OCI-LY3 (cell line): ENCODE measurements at regions not wholly inside any gene's neighbourhood (a gene's known extent, or its start where the extent isn't known, plus 50 kb on each side); places are given as distances from the start of the nearest gene placed in this dataset.

Experiments used
- H2AFZ ChIP-seq: fragments of 200-600, 300-600 bp; shearing (Covaris generic); 2 replicates; pipeline ENCODE4 v1.6.0; 2014; ENCODE audit warnings: antibody characterized with exemption, low read depth, low read length
- H3K27ac ChIP-seq: fragments of 200-600, 300-600 bp; sonication (generic); 2 replicates; pipeline ENCODE4 v1.5.1; 2014; ENCODE audit warnings: mild to moderate bottlenecking, low read length, moderate library complexity, mixed read lengths
- H3K27me3 ChIP-seq: fragments of 200-600, 300-600 bp; sonication (generic); 2 replicates; pipeline ENCODE4 v1.6.1; 2014; ENCODE audit warnings: low read depth, low read length, mixed read lengths
- H3K36me3 ChIP-seq: fragments of 200-600, 300-600 bp; sonication (generic); replicated peaks from 2 replicates; pipeline ENCODE3; 2014; ENCODE audit warnings: low read depth, low read length, mixed read lengths
- H3K4me1 ChIP-seq: fragments of 300-600, 200-600 bp; sonication (generic); 2 replicates; pipeline ENCODE4 v1.6.1; 2014; ENCODE audit warnings: low read length, mixed read lengths
- H3K4me2 ChIP-seq: fragments of 200-600, 300-600 bp; sonication (generic); 2 replicates; pipeline ENCODE4 v1.6.1; 2014; ENCODE audit warnings: low read length, mixed read lengths
- H3K4me3 ChIP-seq: fragments of 300-600, 200-600 bp; sonication (generic); 2 replicates; pipeline ENCODE4 v1.5.1; 2014; ENCODE audit warnings: antibody characterized with exemption, mild to moderate bottlenecking, low read length, moderate library complexity
- H3K79me2 ChIP-seq: fragments of 300-600, 200-600 bp; shearing (Covaris generic); 2 replicates; pipeline ENCODE4 v1.6.1; 2014; ENCODE audit warnings: mild to moderate bottlenecking, low read length, mixed read lengths
- H3K9ac ChIP-seq: fragments of 300-600, 200-600 bp; shearing (Covaris generic); 2 replicates; pipeline ENCODE4 v1.6.0; 2014; ENCODE audit warnings: mild to moderate bottlenecking, low read length, moderate library complexity
- H3K9me3 ChIP-seq: fragments of 200-600, 300-600 bp; shearing (Covaris generic); 2 replicates; pipeline ENCODE4 v1.6.1; 2014; ENCODE audit warnings: low read length, mixed read lengths; ENCODE audit not compliant: insufficient read depth
- H4K20me1 ChIP-seq: fragments of 200-600, 300-600 bp; sonication (generic); 2 replicates; pipeline ENCODE4 v1.6.1; 2016; ENCODE audit warnings: low read length, mixed read lengths; ENCODE audit not compliant: insufficient read depth
- CTCF ChIP-seq: fragments of 200-600, 300-600 bp; sonication (generic); IDR thresholded peaks from 2 replicates; pipeline ENCODE4 v1.5.1; 2014; ENCODE audit warnings: antibody characterized with exemption, low read length, low read depth
- EZH2phosphoT487 ChIP-seq: fragments of 200-600 bp; shearing (Covaris generic); IDR thresholded peaks from 2 replicates; pipeline ENCODE4 v1.6.1; 2018; ENCODE audit warnings: antibody characterized with exemption, mixed run types, low read depth

- Histone ChIP-seq H2AFZ (no peak overlapping the region), H3K79me2 (no peaks in the 10 kb centered on the region), H3K4me1 (peaks cover 42% of the 10 kb centered on the region), H3K27me3 (no peaks in the 10 kb centered on the region), H4K20me1 (no peaks in the 10 kb centered on the region), H3K9me3 (no peaks in the 10 kb centered on the region; the same call in 1 of the 2 replicates), H3K4me2 (no peak overlapping the region), H3K9ac (no peak overlapping the region), H3K4me3 (no peak overlapping the region), H3K27ac (no peak overlapping the region), H3K36me3 (peaks cover 3% of the 10 kb centered on the region)
- TF ChIP-seq EZH2phosphoT487, result no peak
- TF ChIP-seq CTCF, result no peak
Measured at GRCh38 chr12:114995891-114996290, 311.9 kb upstream of the TBX3 start.

GRCh38 chr12:114993165-114993564, 309.2 kb upstream of the TBX3 start:
- peaks cover 15% of the 10 kb centered on the region for H3K4me1 ChIP-seq
- H2AFZ ChIP-seq, result no peak overlapping the region
- H3K36me3 ChIP-seq, result peaks cover 3% of the 10 kb centered on the region
- no peaks in the 10 kb centered on the region; the same call in 1 of the 2 replicates for H3K9me3 ChIP-seq
- no peak overlapping the region for H3K9ac ChIP-seq
- H3K4me3 ChIP-seq, result no peak overlapping the region
- TF ChIP-seq CTCF, result no peak
- no peak for TF ChIP-seq EZH2phosphoT487
- no peaks in the 10 kb centered on the region for H3K79me2 ChIP-seq
- no peaks in the 10 kb centered on the region for H4K20me1 ChIP-seq
- H3K27ac ChIP-seq, result no peak overlapping the region
- H3K4me2 ChIP-seq, result no peak overlapping the region
- H3K27me3 ChIP-seq, result no peaks in the 10 kb centered on the region

GRCh38 chr12:114992443-114992842, 308.5 kb upstream of the TBX3 start:
- peaks cover 3% of the 10 kb centered on the region for H3K36me3 ChIP-seq
- no peaks in the 10 kb centered on the region for H3K79me2 ChIP-seq
- no peak for TF ChIP-seq EZH2phosphoT487
- TF ChIP-seq CTCF, result no peak
- peaks cover 8% of the 10 kb centered on the region for H3K4me1 ChIP-seq
- no peak overlapping the region for H3K27ac ChIP-seq
- H3K9ac ChIP-seq, result no peak overlapping the region
- H4K20me1 ChIP-seq, result no peaks in the 10 kb centered on the region
- H3K9me3 ChIP-seq, result no peaks in the 10 kb centered on the region; the same call in 1 of the 2 replicates
- no peak overlapping the region for H2AFZ ChIP-seq
- no peaks in the 10 kb centered on the region for H3K27me3 ChIP-seq
- H3K4me2 ChIP-seq, result no peak overlapping the region
- no peak overlapping the region for H3K4me3 ChIP-seq

GRCh38 chr12:114990381-114990780, 306.4 kb upstream of the TBX3 start:
- Histone ChIP-seq H3K4me1 (peaks cover 4% of the 10 kb centered on the region; the same call in 1 of the 2 replicates), H3K4me3 (no peak overlapping the region), H3K9me3 (no peaks in the 10 kb centered on the region), H3K27ac (no peak overlapping the region), H4K20me1 (no peaks in the 10 kb centered on the region), H3K9ac (no peak overlapping the region), H3K79me2 (no peaks in the 10 kb centered on the region), H3K27me3 (no peaks in the 10 kb centered on the region), H3K4me2 (no peak overlapping the region), H3K36me3 (no peaks in the 10 kb centered on the region), H2AFZ (no peak overlapping the region)
- TF ChIP-seq EZH2phosphoT487, result no peak
- TF ChIP-seq CTCF, result no peak
